Right atrium auricular region (tissue), 2 donors: ENCODE measurements at regions not wholly inside any gene's neighbourhood (a gene's known extent, or its start where the extent isn't known, plus 50 kb on each side); places are given as distances from the start of the nearest gene placed in this dataset.

Source experiments
- DNase-seq: peaks from one replicate; pipeline ENCODE4 v3.0.0-alpha.2; 2019; ENCODE audit warnings: low spot score
- H3K27ac ChIP-seq, 2 donors: fragments of 200-600 bp; sonication (generic); 1 replicate in 1 of 2; 2 replicates in 1 of 2; pipeline ENCODE4 v1.5.1; 2016 to 2019
- H3K27me3 ChIP-seq, 2 donors: fragments of 200-600 bp; sonication (generic); one replicate each; pipeline versions ENCODE4 v1.5.1 to v1.6.0; 2017 to 2019
- H3K36me3 ChIP-seq: fragments of 200-600 bp; sonication (generic); one replicate; pipeline ENCODE4 v1.5.1; 2016
- H3K4me1 ChIP-seq, 2 donors: fragments of 200-600 bp; sonication (generic); one replicate each; pipeline versions ENCODE4 v1.5.1 to v1.6.0; 2017 to 2019
- H3K4me3 ChIP-seq, 2 donors: fragments of 200-600 bp; sonication (generic); 1 replicate in 1 of 2; 2 replicates in 1 of 2; pipeline ENCODE4 v1.5.1; 2017 to 2019; ENCODE audit warnings: mild to moderate bottlenecking in 1 of 2, moderate library complexity in 1 of 2
- H3K9me3 ChIP-seq, 2 donors: fragments of 200-600 bp; sonication (generic); one replicate each; pipeline ENCODE4 v1.5.1; 2019
- CTCF ChIP-seq, 2 donors: fragments of 200-600 bp; sonication (generic); IDR thresholded peaks; one replicate each; pipeline ENCODE4 v1.5.1; 2019; ENCODE audit warnings: antibody characterized with exemption in 2 of 2

DNA sequence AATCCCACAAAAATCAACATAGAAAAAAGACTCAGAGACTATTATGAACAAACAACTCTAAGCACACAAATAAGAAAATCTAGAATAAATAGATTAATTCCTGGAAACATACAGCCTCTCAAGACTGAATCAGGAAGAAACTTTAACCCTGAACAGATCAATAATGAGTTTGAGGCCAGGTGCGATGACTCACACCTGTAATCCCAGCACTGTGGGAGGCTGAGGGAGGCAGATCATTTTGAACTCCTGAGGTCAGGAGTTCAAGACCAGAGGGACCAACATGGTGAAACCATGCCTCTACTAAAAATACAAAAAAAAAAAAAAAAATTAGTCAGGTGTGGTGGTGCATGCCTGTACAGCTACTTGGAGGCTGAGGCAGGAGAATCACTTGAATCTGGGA is 499.5 kb upstream of the LUZP2 start:
- Histone ChIP-seq H3K36me3 (no peaks in the 10 kb centered on the region), H3K4me3 (no peak overlapping the region), H3K27me3 (no peaks in the 10 kb centered on the region), H3K27ac (no peak overlapping the region), H3K4me1 (no peaks in the 10 kb centered on the region), H3K9me3 (peaks cover 0 to 23% of the 10 kb centered on the region in 2 donors)
- no peak for DNase-seq
- no peak for TF ChIP-seq CTCF (IDR thresholded peaks at IDR 0.05)

DNA sequence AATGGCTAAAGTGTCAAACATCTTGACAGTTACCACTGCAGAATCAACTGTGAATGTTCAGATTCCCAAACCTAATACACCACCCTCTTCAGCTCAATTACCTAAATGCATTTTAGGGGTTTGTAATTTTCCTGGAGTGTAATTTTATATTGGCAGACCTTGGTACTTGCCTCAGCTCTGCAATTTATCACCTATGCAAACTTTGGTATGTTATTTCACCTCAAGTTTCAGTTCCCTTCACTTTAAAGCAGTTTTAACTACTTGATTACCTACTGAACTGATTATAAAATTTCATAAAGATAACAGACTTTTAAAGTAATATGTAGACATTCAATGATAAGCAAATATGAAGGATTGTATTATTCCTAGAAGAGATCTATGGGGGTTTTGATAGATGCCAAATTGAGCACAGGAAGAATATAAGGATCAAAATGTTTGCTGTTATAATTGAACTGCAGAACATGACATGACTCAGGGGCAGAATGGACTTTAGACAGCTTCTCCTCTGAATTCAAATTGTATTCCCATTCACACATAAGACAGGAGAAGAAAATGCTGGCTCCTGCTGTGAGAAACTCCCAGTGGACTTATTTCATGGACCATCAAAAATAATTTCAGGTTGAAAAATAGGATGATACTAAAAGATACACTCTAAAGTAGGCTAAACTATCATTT is 491.5 kb upstream of the LUZP2 start:
- no peak overlapping the region for H3K27ac ChIP-seq
- no peaks in the 10 kb centered on the region for H3K36me3 ChIP-seq
- H3K27me3 ChIP-seq = no peaks in the 10 kb centered on the region
- DNase-seq = no peak
- no peak for TF ChIP-seq CTCF (IDR thresholded peaks at IDR 0.05)
- no peaks in the 10 kb centered on the region for H3K4me1 ChIP-seq
- H3K4me3 ChIP-seq = no peak overlapping the region
- H3K9me3 ChIP-seq = no peaks in the 10 kb centered on the region

DNA sequence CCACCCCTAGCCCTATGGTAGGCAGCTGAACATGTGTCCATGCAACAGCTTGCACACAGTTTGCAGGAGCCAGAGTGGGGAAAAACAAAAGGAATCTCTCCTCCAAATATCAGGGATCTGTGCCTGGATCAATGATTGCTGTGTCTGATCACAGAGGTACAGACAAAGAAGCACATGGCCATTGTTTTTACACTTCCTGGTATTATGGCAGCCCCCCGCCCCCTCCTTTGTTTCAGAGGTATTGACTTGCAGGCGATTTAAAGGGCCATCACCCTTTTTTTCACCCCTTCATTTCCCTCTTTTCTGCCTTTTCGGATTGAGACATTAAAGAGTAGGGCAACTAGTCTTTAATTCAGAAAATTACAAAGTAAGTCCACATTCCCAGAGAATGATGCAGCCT is 453.0 kb upstream of the LUZP2 start:
- Histone ChIP-seq H3K9me3 (peaks cover 0 to 12% of the 10 kb centered on the region in 2 donors), H3K36me3 (no peaks in the 10 kb centered on the region), H3K27me3 (no peaks in the 10 kb centered on the region), H3K27ac (no peak overlapping the region), H3K4me3 (no peak overlapping the region), H3K4me1 (no peaks in the 10 kb centered on the region)
- no peak for TF ChIP-seq CTCF (IDR thresholded peaks at IDR 0.05)
- DNase-seq = no peak

DNA sequence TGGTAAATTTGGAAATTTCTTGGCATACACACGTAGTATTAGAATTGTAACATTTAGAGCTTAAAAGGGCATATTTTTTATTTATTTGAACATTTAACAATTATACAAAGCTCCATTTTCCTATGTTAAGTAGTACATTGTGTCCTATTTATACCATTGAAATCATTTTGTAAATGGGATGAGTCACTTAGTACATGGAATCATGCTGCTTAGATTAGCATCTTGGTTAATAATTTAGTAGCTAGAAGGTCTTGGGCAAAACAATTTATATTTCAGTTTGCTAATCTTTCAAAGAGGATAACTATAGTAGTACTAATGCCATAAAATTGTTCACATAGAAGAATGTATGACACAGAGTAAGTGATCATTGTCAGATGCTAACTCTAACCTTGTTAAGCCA is 450.1 kb upstream of the LUZP2 start:
- TF ChIP-seq CTCF (IDR thresholded peaks at IDR 0.05) = no peak
- Histone ChIP-seq H3K27ac (no peak overlapping the region), H3K36me3 (no peaks in the 10 kb centered on the region), H3K9me3 (peaks cover 0 to 22% of the 10 kb centered on the region in 2 donors), H3K4me1 (no peaks in the 10 kb centered on the region), H3K27me3 (no peaks in the 10 kb centered on the region), H3K4me3 (no peak overlapping the region)
- no peak for DNase-seq

- no peak for DNase-seq
- H3K36me3 ChIP-seq = no peaks in the 10 kb centered on the region
- H3K27me3 ChIP-seq = no peaks in the 10 kb centered on the region
- no peak overlapping the region for H3K27ac ChIP-seq
- peaks cover 0 to 4% of the 10 kb centered on the region in 2 donors for H3K9me3 ChIP-seq
- TF ChIP-seq CTCF (IDR thresholded peaks at IDR 0.05) = no peak
- H3K4me3 ChIP-seq = no peak overlapping the region
- no peaks in the 10 kb centered on the region for H3K4me1 ChIP-seq
Observed at GRCh38 chr11:24056051-24056450, 440.8 kb upstream of the LUZP2 start.

GRCh38 chr11:24060125-24060524 is 436.7 kb upstream of the LUZP2 start:
- no peak for DNase-seq
- no peaks in the 10 kb centered on the region for H3K4me1 ChIP-seq
- H3K27me3 ChIP-seq = no peaks in the 10 kb centered on the region
- no peak overlapping the region for H3K4me3 ChIP-seq
- TF ChIP-seq CTCF (IDR thresholded peaks at IDR 0.05) = no peak
- H3K9me3 ChIP-seq = no peaks in the 10 kb centered on the region
- H3K36me3 ChIP-seq = no peaks in the 10 kb centered on the region
- H3K27ac ChIP-seq = no peak overlapping the region
